Caco-2 (cell line): ENCODE measurements at regions not wholly inside any gene's neighbourhood (a gene's known extent, or its start where the extent isn't known, plus 50 kb on each side); places are given as distances from the start of the nearest gene placed in this dataset.

Experiments
- BruUV-seq: library from RNA; stranded (reverse); fragments of 400-500 nt; replicated peaks from 2 replicates; lab custom pipeline; 2021; lab: Mats Ljungman, UMichigan
- CTCF ChIA-PET: fragments of 300-600 bp; sonication (Branson Sonifier 250); formaldehyde crosslinking; loops from one replicate; lab custom pipeline; 2022; ENCODE audit warnings: antibody characterized with exemption; lab: Charles Lee
- POLR2A ChIA-PET: fragments of 300-600 bp; sonication (Branson Sonifier 250); formaldehyde crosslinking; loops from one replicate; lab custom pipeline; 2022; ENCODE audit warnings: antibody characterized with exemption; lab: Charles Lee
- DNase-seq, 2 experiments: peaks; one replicate each; pipeline versions ENCODE4 v3.0.0 to v3.0.0-alpha.2; 2020 to 2022
- H3K27me3 ChIP-seq: replicated peaks from 2 replicates; pipeline ENCODE4 v1.6.0; 2011; ENCODE audit warnings: low read length; ENCODE audit not compliant: control insufficient read depth, insufficient read depth
- H3K36me3 ChIP-seq: 2 replicates; pipeline ENCODE4 v1.5.1; 2011; ENCODE audit warnings: low read length; ENCODE audit not compliant: control insufficient read depth, insufficient read depth
- H3K4me1 ChIP-seq: fragments of 250-450 bp; sonication (Bioruptor Pico); 2 replicates; pipeline ENCODE4 v1.5.1; 2020; ENCODE audit warnings: mild to moderate bottlenecking
- H3K4me3 ChIP-seq: 2 replicates; pipeline ENCODE4 v1.5.1; 2011; ENCODE audit warnings: low read depth, mild to moderate bottlenecking, control low read depth, low read length
- H3K9me3 ChIP-seq: fragments of 250-450 bp; sonication (Bioruptor Pico); 2 replicates; pipeline ENCODE4 v1.5.1; 2020; ENCODE audit warnings: mild to moderate bottlenecking, moderate library complexity
- H3K27ac Mint-ChIP-seq: one replicate; pipeline ENCODE4 v1.8.0; 2022; ENCODE audit warnings: mixed read lengths; ENCODE audit not compliant: unreplicated experiment
- H3K27me3 Mint-ChIP-seq: one replicate; pipeline ENCODE4 v1.8.0; 2022; ENCODE audit warnings: mixed read lengths; ENCODE audit not compliant: insufficient read depth, unreplicated experiment
- H3K36me3 Mint-ChIP-seq: one replicate; pipeline ENCODE4 v1.8.0; 2022; ENCODE audit warnings: mild to moderate bottlenecking, mixed read lengths; ENCODE audit not compliant: insufficient read depth, unreplicated experiment
- H3K4me1 Mint-ChIP-seq: one replicate; pipeline ENCODE4 v1.8.0; 2022; ENCODE audit warnings: low read depth, mixed read lengths; ENCODE audit not compliant: unreplicated experiment
- H3K4me3 Mint-ChIP-seq: one replicate; pipeline ENCODE4 v1.8.0; 2022; ENCODE audit warnings: mild to moderate bottlenecking, moderate library complexity, mixed read lengths; ENCODE audit not compliant: unreplicated experiment
- H3K9me3 Mint-ChIP-seq: one replicate; pipeline ENCODE4 v1.8.0; 2022; ENCODE audit warnings: mixed read lengths; ENCODE audit not compliant: unreplicated experiment
- intact Hi-C: fragments of 100-400 bp; cut with micrococcal nuclease; formaldehyde crosslinking; loops from one replicate; pipeline ENCODE4 v1.10.0; 2022; ENCODE audit not compliant: unreplicated experiment
- TF ChIP-seq, protein P1 (sequence below), 2 experiments: fragments of 200-600 bp in 1 of 2; IDR thresholded peaks; 1 replicate in 1 of 2; 2 replicates in 1 of 2; pipeline versions ENCODE4 v1.5.1 to v1.8.0; 2011 to 2022; ENCODE audit warnings: antibody characterized with exemption in 1 of 2, control low read depth in 1 of 2, inconsistent platforms in 1 of 2, low read depth in 1 of 2, low read length in 1 of 2, mild to moderate bottlenecking in 1 of 2, moderate library complexity in 1 of 2; ENCODE audit not compliant: insufficient read depth in 1 of 2, severe bottlenecking in 1 of 2, unreplicated experiment in 1 of 2

DNA sequence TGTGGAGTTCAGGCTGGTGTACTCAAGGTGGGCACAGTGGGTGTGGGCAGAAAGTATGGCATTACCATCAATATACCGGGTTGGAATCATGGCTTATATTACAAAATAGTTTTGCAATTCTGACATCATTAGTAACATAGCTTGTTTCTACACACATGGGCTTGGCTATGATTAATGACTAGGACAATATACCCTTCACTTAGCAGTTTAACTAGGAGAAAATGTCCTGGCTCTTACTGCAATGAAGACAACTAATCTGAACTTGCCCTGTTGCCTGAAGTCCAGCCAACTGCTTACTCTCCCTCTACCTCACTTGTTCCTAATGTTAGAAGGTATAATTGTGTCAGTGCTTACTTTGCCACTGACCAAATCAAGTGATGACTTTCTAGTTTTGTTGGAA is 612.5 kb downstream of the EFNA5 start:
- no TSS peak for BruUV-seq
- Mint-ChIP-seq H3K27ac (no peak overlapping the region), H3K36me3 (no peaks in the 10 kb centered on the region), H3K27me3 (no peaks in the 10 kb centered on the region), H3K9me3 (no peaks in the 10 kb centered on the region), H3K4me3 (no peak overlapping the region), H3K4me1 (peaks cover 8% of the 10 kb centered on the region)
- TF ChIP-seq, protein P1, sequence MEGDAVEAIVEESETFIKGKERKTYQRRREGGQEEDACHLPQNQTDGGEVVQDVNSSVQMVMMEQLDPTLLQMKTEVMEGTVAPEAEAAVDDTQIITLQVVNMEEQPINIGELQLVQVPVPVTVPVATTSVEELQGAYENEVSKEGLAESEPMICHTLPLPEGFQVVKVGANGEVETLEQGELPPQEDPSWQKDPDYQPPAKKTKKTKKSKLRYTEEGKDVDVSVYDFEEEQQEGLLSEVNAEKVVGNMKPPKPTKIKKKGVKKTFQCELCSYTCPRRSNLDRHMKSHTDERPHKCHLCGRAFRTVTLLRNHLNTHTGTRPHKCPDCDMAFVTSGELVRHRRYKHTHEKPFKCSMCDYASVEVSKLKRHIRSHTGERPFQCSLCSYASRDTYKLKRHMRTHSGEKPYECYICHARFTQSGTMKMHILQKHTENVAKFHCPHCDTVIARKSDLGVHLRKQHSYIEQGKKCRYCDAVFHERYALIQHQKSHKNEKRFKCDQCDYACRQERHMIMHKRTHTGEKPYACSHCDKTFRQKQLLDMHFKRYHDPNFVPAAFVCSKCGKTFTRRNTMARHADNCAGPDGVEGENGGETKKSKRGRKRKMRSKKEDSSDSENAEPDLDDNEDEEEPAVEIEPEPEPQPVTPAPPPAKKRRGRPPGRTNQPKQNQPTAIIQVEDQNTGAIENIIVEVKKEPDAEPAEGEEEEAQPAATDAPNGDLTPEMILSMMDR (IDR thresholded peaks at IDR 0.05; ENCODE audit: insufficient read depth in 1 of 2, low read depth in 1 of 2, low read length in 1 of 2, severe bottlenecking in 1 of 2, unreplicated experiment in 1 of 2): no peak
- Histone ChIP-seq H3K4me3 (no peak overlapping the region), H3K36me3 (no peaks in the 10 kb centered on the region), H3K4me1 (no peaks in the 10 kb centered on the region), H3K27me3 (no peaks in the 10 kb centered on the region), H3K9me3 (no peaks in the 10 kb centered on the region)
- intact Hi-C loops: no loop called here
- CTCF ChIA-PET: no interaction called here
- POLR2A ChIA-PET: no interaction called here
- no peak for DNase-seq

DNA sequence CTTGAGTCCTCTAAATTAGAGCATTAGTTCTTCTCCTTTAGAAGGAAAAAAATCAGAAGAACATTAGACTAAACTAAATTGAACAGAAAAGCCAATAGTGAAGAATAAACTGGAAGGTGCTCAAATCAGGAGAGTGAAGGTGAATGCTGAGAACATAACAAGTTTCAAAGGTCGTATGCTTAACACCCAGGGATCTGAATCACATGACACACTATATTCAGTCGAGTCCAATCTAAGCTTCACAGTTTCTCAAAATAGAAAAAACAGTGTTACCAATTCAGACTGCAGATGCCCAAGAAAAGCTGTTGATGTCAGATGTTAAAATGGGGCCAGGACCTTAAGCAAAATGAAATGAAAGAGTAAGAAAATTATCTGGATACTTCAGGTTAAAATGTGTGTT is 614.5 kb downstream of the EFNA5 start:
- intact Hi-C loops: no loop called here
- no peaks in the 10 kb centered on the region for H3K4me1 Mint-ChIP-seq
- peak overlapping the region; percentile 24 for H3K4me3 Mint-ChIP-seq
- no TSS peak for BruUV-seq
- H3K27me3 Mint-ChIP-seq: no peaks in the 10 kb centered on the region
- Histone ChIP-seq H3K4me1 (no peaks in the 10 kb centered on the region), H3K4me3 (no peak overlapping the region), H3K36me3 (no peaks in the 10 kb centered on the region), H3K27me3 (no peaks in the 10 kb centered on the region), H3K9me3 (no peaks in the 10 kb centered on the region)
- CTCF ChIA-PET: no interaction called here
- no peaks in the 10 kb centered on the region for H3K36me3 Mint-ChIP-seq
- H3K9me3 Mint-ChIP-seq: no peaks in the 10 kb centered on the region
- H3K27ac Mint-ChIP-seq: no peak overlapping the region
- DNase-seq: no peak
- POLR2A ChIA-PET: no interaction called here
- TF ChIP-seq, protein P1 (IDR thresholded peaks at IDR 0.05; ENCODE audit: insufficient read depth in 1 of 2, low read depth in 1 of 2, low read length in 1 of 2, severe bottlenecking in 1 of 2, unreplicated experiment in 1 of 2): no peak

DNA sequence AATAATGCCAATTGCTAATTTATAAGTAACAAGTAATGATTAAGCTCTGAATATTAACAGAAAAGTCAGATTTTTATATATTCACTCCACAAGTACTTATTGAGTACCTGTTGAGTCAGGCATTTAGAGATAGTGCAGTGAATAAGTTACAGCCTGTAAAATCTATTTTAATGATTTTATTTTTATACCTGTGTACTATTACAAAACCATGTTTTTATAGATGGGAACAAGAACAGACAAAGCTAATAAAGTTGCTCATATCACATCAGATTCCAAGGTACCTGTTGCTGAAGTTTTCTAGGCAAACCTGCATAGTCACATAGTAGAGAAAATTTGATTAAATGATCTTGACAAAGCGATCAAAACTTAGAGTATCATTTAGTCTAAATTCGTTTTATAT is 623.7 kb downstream of the EFNA5 start:
- intact Hi-C loops: no loop called here
- no peak overlapping the region for H3K4me3 ChIP-seq
- no peaks in the 10 kb centered on the region for H3K4me1 Mint-ChIP-seq
- no peaks in the 10 kb centered on the region for H3K9me3 ChIP-seq
- no peak overlapping the region for H3K4me3 Mint-ChIP-seq
- H3K27me3 Mint-ChIP-seq: peaks cover 8% of the 10 kb centered on the region
- H3K27me3 ChIP-seq: no peaks in the 10 kb centered on the region
- ChIA-PET CTCF (no interaction called here), POLR2A (no interaction called here)
- DNase-seq: no peak
- no peak overlapping the region for H3K27ac Mint-ChIP-seq
- no peaks in the 10 kb centered on the region for H3K9me3 Mint-ChIP-seq
- no TSS peak for BruUV-seq
- TF ChIP-seq, protein P1 (IDR thresholded peaks at IDR 0.05; ENCODE audit: insufficient read depth in 1 of 2, low read depth in 1 of 2, low read length in 1 of 2, severe bottlenecking in 1 of 2, unreplicated experiment in 1 of 2): no peak
- H3K4me1 ChIP-seq: no peaks in the 10 kb centered on the region
- no peaks in the 10 kb centered on the region for H3K36me3 Mint-ChIP-seq
- H3K36me3 ChIP-seq: no peaks in the 10 kb centered on the region
